Mucosa of descending colon (tissue), 3 donors: ENCODE measurements at regions not wholly inside any gene's neighbourhood (a gene's known extent, or its start where the extent isn't known, plus 50 kb on each side); places are given as distances from the start of the nearest gene placed in this dataset.

Experiments used
- ATAC-seq: fragments of 200-7000 bp; cut with Tn5 transposase; one replicate; pipeline ENCODE4 v1.9.1; 2020; ENCODE audit warnings: mild to moderate bottlenecking, moderate library complexity
- DNase-seq, 3 donors: peaks; one replicate each; pipeline ENCODE4 v3.0.0-alpha.2; 2020
- H3K36me3 ChIP-seq: fragments of 200-600 bp; one replicate; pipeline ENCODE4 v1.8.0; 2021; ENCODE audit warnings: low read depth, mild to moderate bottlenecking
- H3K4me1 ChIP-seq: fragments of 200-600 bp; one replicate; pipeline ENCODE4 v1.8.0; 2021; ENCODE audit warnings: low read depth, mild to moderate bottlenecking
- H3K4me3 ChIP-seq: fragments of 200-600 bp; one replicate; pipeline ENCODE4 v1.8.0; 2021; ENCODE audit warnings: mild to moderate bottlenecking
- H3K9me3 ChIP-seq: fragments of 200-600 bp; one replicate; pipeline ENCODE4 v1.8.0; 2021; ENCODE audit warnings: mild to moderate bottlenecking
- CTCF ChIP-seq: fragments of 200-600 bp; IDR thresholded peaks from one replicate; pipeline ENCODE4 v1.8.0; 2022; ENCODE audit warnings: antibody characterized with exemption, mild to moderate bottlenecking
- intact Hi-C, 2 donors: fragments of 100-400 bp; cut with DNase I in 1 of 2; cut with micrococcal nuclease in 1 of 2; formaldehyde crosslinking; loops; one replicate each; pipeline versions ENCODE4 v1.11.0 to v1.11.1; 2022; cut with DNase I, micrococcal nuclease
- donor health status: DM: no; HTN: no; CAD: no; lungs with moderate emphysema.
- donor health status: DM: no; HTN: no; CAD: no.
- donor health status: DM: no; HTN: yes; CAD: no.

- no peak overlapping the region for H3K4me3 ChIP-seq
- no peak for DNase-seq
- no peak for TF ChIP-seq CTCF
- ATAC-seq = no peak
- H3K36me3 ChIP-seq = no peaks in the 10 kb centered on the region
- intact Hi-C loops = no loop called here
- H3K9me3 ChIP-seq = no peaks in the 10 kb centered on the region
- H3K4me1 ChIP-seq = no peaks in the 10 kb centered on the region
These were observed 68.4 kb upstream of the RPS23 start for GRCh38 chr5:82346399-82347165.

- Histone ChIP-seq H3K4me1 (no peaks in the 10 kb centered on the region), H3K4me3 (no peak overlapping the region), H3K36me3 (no peaks in the 10 kb centered on the region), H3K9me3 (no peaks in the 10 kb centered on the region)
- TF ChIP-seq CTCF = no peak
- DNase-seq = no peak
- no peak for ATAC-seq
- intact Hi-C loops = no loop called here
These were observed 67.0 kb upstream of the RPS23 start for GRCh38 chr5:82345108-82345507.

- Histone ChIP-seq H3K9me3 (no peaks in the 10 kb centered on the region), H3K4me1 (no peaks in the 10 kb centered on the region), H3K4me3 (no peak overlapping the region), H3K36me3 (no peaks in the 10 kb centered on the region)
- no peak for TF ChIP-seq CTCF
- no peak for DNase-seq
- intact Hi-C loops = no loop called here
- no peak for ATAC-seq
These were observed 63.2 kb upstream of the RPS23 start for GRCh38 chr5:82341325-82341724.

GRCh38 chr5:82340799-82341198 lies 62.6 kb upstream of the RPS23 start:
- H3K9me3 ChIP-seq = no peaks in the 10 kb centered on the region
- no peak for TF ChIP-seq CTCF
- H3K4me1 ChIP-seq = no peaks in the 10 kb centered on the region
- no peak overlapping the region for H3K4me3 ChIP-seq
- no peak for DNase-seq
- intact Hi-C loops = no loop called here
- H3K36me3 ChIP-seq = no peaks in the 10 kb centered on the region
- ATAC-seq = no peak

- intact Hi-C loops = no loop called here
- H3K4me1 ChIP-seq = no peaks in the 10 kb centered on the region
- H3K36me3 ChIP-seq = no peaks in the 10 kb centered on the region
- TF ChIP-seq CTCF = no peak
- H3K4me3 ChIP-seq = no peak overlapping the region
- no peak for ATAC-seq
- H3K9me3 ChIP-seq = no peaks in the 10 kb centered on the region
- no peak for DNase-seq
These were observed 61.6 kb upstream of the RPS23 start for GRCh38 chr5:82339792-82340191.
